DND-41 (cell line): ENCODE measurements at regions not wholly inside any gene's neighbourhood (a gene's known extent, or its start where the extent isn't known, plus 50 kb on each side); places are given as distances from the start of the nearest gene placed in this dataset.

Source experiments
- ATAC-seq: fragments of 200-7000 bp; cut with Tn5 transposase; 3 replicates; pipeline ENCODE4 v1.9.1; 2021; ENCODE audit warnings: low read depth; ENCODE audit not compliant: insufficient read depth
- DNase-seq: peaks from one replicate; pipeline ENCODE4 v3.0.0-alpha.2; 2020
- H2AFZ ChIP-seq: 2 replicates; pipeline ENCODE4 v1.6.0; 2012; ENCODE audit warnings: low read depth, low read length
- H3K27ac ChIP-seq: 2 replicates; pipeline ENCODE4 v1.5.1; 2012; ENCODE audit warnings: low read length, inconsistent platforms
- H3K27me3 ChIP-seq: fragments of 200-600 bp; sonication (generic); 2 replicates; pipeline ENCODE4 v1.6.0; 2012; ENCODE audit warnings: low read length, mild to moderate bottlenecking, inconsistent platforms; ENCODE audit not compliant: insufficient read depth, poor library complexity
- H3K36me3 ChIP-seq: 2 replicates; pipeline ENCODE4 v1.5.1; 2012; ENCODE audit warnings: low read length, inconsistent platforms; ENCODE audit not compliant: insufficient read depth
- H3K4me1 ChIP-seq: 2 replicates; pipeline ENCODE4 v1.5.1; 2012; ENCODE audit warnings: mild to moderate bottlenecking, low read length; ENCODE audit not compliant: insufficient read depth
- H3K4me2 ChIP-seq: 2 replicates; pipeline ENCODE4 v1.6.0; 2012; ENCODE audit warnings: mild to moderate bottlenecking, moderate library complexity, low read length, inconsistent platforms; ENCODE audit not compliant: insufficient read depth
- H3K4me3 ChIP-seq, 2 experiments: fragments of 200-600 bp in 1 of 2; shearing (Covaris generic) in 1 of 2; 2 replicates each; pipeline ENCODE4 v1.5.1; 2012 to 2016; ENCODE audit warnings: inconsistent platforms in 2 of 2, low read length in 2 of 2, mild to moderate bottlenecking in 2 of 2, low read depth in 1 of 2, moderate library complexity in 1 of 2
- H3K79me2 ChIP-seq: 2 replicates; pipeline ENCODE4 v1.6.0; 2012; ENCODE audit warnings: low read length, inconsistent platforms; ENCODE audit not compliant: insufficient read depth
- H3K9ac ChIP-seq: 2 replicates; pipeline ENCODE4 v1.6.0; 2012; ENCODE audit warnings: low read depth, mild to moderate bottlenecking, inconsistent platforms, low read length, moderate library complexity
- H3K9me3 ChIP-seq: 2 replicates; pipeline ENCODE4 v1.5.1; 2012; ENCODE audit warnings: low read length, moderate library complexity, mild to moderate bottlenecking, inconsistent platforms; ENCODE audit not compliant: insufficient read depth, severe bottlenecking
- H4K20me1 ChIP-seq: 2 replicates; pipeline ENCODE4 v1.6.0; 2012; ENCODE audit warnings: low read length; ENCODE audit not compliant: insufficient read depth
- EZH2 ChIP-seq: IDR thresholded peaks from 3 replicates; pipeline ENCODE4 v1.6.1; 2012; ENCODE audit warnings: borderline replicate concordance, low read depth, mild to moderate bottlenecking, moderate library complexity, low read length, inconsistent platforms; ENCODE audit not compliant: severe bottlenecking
- TF ChIP-seq, protein P1 (sequence below): IDR thresholded peaks from 2 replicates; pipeline ENCODE4 v1.5.1; 2012; ENCODE audit warnings: borderline replicate concordance, low read length, moderate library complexity, mild to moderate bottlenecking; ENCODE audit not compliant: poor library complexity, severe bottlenecking; ENCODE audit errors: extremely low read depth

- Histone ChIP-seq H3K4me2 (no peak overlapping the region), H3K9ac (no peak overlapping the region), H3K27ac (no peak overlapping the region), H3K4me3 (no peak overlapping the region), H3K27me3 (no peaks in the 10 kb centered on the region), H3K9me3 (peaks cover 48% of the 10 kb centered on the region), H4K20me1 (no peaks in the 10 kb centered on the region), H2AFZ (no peak overlapping the region), H3K79me2 (no peaks in the 10 kb centered on the region), H3K4me1 (no peaks in the 10 kb centered on the region), H3K36me3 (peaks cover 3% of the 10 kb centered on the region; the same call in 1 of the 2 replicates)
- TF ChIP-seq EZH2: no peak
- TF ChIP-seq, protein P1, sequence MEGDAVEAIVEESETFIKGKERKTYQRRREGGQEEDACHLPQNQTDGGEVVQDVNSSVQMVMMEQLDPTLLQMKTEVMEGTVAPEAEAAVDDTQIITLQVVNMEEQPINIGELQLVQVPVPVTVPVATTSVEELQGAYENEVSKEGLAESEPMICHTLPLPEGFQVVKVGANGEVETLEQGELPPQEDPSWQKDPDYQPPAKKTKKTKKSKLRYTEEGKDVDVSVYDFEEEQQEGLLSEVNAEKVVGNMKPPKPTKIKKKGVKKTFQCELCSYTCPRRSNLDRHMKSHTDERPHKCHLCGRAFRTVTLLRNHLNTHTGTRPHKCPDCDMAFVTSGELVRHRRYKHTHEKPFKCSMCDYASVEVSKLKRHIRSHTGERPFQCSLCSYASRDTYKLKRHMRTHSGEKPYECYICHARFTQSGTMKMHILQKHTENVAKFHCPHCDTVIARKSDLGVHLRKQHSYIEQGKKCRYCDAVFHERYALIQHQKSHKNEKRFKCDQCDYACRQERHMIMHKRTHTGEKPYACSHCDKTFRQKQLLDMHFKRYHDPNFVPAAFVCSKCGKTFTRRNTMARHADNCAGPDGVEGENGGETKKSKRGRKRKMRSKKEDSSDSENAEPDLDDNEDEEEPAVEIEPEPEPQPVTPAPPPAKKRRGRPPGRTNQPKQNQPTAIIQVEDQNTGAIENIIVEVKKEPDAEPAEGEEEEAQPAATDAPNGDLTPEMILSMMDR: no peak
- no peak for ATAC-seq
- DNase-seq: no peak
Measured at GRCh38 chr20:29740601-29740950, 1516.9 kb upstream of the DEFB115 start.

- ATAC-seq: no peak
- TF ChIP-seq EZH2: no peak
- TF ChIP-seq, protein P1: no peak
- Histone ChIP-seq H3K4me2 (no peak overlapping the region), H3K36me3 (peaks cover 3% of the 10 kb centered on the region; the same call in 1 of the 2 replicates), H4K20me1 (no peaks in the 10 kb centered on the region), H3K9me3 (peaks cover 47% of the 10 kb centered on the region), H2AFZ (no peak overlapping the region), H3K9ac (no peak overlapping the region), H3K79me2 (no peaks in the 10 kb centered on the region), H3K4me1 (no peaks in the 10 kb centered on the region), H3K27me3 (no peaks in the 10 kb centered on the region), H3K4me3 (no peak overlapping the region), H3K27ac (no peak overlapping the region)
- DNase-seq: no peak
Measured at GRCh38 chr20:29740951-29741593, 1516.4 kb upstream of the DEFB115 start.

DNA sequence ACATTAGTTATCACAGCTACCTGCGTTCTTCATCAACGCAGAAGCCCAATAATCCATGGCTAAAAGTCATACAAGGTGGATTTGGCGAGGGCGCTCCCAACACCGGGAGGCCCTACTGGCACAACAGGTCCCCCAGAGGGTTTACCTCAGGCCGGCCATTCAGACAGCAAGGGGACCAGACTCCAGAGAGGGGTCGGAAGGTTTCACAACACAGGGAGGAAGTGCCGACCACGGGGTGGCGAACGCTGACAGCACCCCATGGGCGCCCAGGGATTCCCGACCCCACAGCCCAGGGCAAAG is 1515.9 kb upstream of the DEFB115 start:
- ATAC-seq (no peak), DNase-seq (no peak)
- Histone ChIP-seq H3K9me3 (peaks cover 46% of the 10 kb centered on the region), H3K27me3 (no peaks in the 10 kb centered on the region), H3K36me3 (peaks cover 3% of the 10 kb centered on the region; the same call in 1 of the 2 replicates), H3K9ac (no peak overlapping the region), H3K79me2 (no peaks in the 10 kb centered on the region), H3K4me3 (no peak overlapping the region), H4K20me1 (no peaks in the 10 kb centered on the region), H2AFZ (no peak overlapping the region), H3K4me2 (no peak overlapping the region), H3K27ac (no peak overlapping the region), H3K4me1 (no peaks in the 10 kb centered on the region)
- TF ChIP-seq, protein P1: no peak
- TF ChIP-seq EZH2: no peak
